DMS53 (cell line): ENCODE measurements at regions not wholly inside any gene's neighbourhood (a gene's known extent, or its start where the extent isn't known, plus 50 kb on each side); places are given as distances from the start of the nearest gene placed in this dataset.
"Not testable (repeated sequence)": the region's sequence is repeated elsewhere in the genome, so short reads cannot be mapped to it uniquely, and the experiment has no call there.

Experiments used
- DNase-seq: peaks from one replicate; lab custom pipeline; 2025; lab: John Stamatoyannopoulos, UW

DNA sequence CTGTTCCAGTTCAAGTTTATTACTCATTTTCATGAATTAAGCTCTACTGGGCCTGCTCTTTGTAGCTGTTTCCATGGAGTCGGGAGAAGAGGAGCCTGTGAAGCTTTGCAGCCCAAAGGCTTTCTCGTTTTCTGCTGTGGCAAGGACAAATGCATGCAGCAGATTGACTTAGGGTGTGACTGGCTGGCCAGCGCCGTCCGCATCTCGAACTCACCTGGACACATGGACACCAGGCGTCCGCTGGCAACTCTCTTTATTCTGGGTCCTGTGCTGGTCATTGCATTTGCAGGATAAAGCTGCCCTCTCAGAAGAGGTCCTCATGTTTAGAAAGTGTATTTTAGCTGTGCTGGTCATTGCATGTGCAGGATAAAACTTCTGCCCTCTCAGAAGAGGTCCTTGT, 350.4 kb downstream of the TMEM121 start:
- DNase-seq: no peak

DNA sequence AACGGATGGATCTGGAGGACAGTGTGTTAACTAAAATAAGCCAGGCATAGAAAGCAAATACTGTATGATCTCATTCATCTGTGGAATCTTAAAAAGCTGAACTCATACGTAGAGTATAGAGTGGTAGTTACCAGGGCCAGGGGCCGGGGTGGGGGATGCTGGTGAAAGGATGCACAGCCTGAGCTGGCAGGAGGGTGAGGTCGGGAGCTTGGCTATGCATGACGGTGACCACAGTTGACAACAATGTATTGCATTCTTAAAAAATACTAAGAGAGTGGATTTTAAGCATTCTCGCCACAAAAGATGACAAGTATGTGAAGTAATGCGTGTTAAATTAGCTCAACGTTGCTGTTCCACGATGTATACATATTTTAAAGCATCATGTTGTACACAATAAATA, 351.3 kb downstream of the TMEM121 start:
- DNase-seq: no peak

DNA sequence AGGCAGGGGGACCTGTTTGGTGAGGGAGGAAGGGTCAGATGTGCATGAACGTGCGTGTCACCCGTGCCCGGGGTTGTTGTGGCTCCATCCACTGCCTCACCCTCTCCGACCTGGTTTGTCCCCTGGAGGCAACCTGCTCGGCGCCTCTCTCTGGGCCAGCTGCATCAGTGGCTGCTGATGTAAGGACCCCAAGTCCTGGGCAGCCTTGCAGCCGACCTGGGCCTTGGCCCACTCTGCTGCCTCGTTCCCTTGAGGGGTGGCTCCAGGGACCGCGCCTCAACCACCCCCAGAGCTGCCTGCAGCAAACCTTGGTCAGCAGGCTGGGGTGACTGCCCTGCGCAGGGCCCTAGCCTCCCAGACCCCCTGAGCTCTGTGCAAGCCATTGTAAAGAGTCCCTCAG, 351.7 kb downstream of the TMEM121 start:
- no peak for DNase-seq

DNA sequence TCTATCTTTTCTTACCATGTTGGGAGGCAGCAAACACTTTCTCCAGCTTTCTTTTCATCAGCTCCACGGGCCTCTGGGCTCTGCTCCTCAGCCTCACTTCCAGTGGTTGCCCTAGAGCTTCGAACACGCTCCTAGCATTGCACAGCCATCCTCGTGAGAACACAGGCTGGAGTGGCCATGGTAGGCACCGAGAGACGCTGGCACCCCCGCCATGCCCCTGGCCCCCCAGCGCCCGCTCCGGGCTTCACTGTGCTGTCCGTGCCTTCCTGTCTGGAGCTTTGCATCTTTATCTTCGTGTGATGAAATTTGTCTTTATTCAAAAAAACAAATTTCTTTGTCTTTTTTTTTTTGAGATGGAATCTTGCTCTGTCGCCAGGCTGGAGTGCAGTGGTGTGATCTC, 352.2 kb downstream of the TMEM121 start:
- DNase-seq: no peak

DNA sequence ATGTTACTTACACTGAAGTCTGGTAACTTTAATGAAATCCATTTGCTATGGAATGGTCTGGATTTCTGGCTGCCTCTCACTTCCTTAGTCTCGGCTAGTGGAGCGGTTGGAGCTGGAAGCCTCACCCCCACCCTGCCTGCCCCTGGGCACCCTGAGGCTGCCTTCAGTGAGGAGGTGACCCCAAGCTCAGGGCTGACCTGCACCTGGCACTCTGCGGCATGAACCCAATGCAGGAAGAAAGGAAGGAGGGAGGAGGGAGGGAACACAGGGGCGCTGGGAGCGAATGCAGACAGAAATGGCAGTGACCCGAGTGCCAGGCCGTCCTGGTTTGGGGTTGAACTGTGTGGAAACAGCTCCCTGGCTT, 353.1 kb downstream of the TMEM121 start:
- no peak for DNase-seq

DNA sequence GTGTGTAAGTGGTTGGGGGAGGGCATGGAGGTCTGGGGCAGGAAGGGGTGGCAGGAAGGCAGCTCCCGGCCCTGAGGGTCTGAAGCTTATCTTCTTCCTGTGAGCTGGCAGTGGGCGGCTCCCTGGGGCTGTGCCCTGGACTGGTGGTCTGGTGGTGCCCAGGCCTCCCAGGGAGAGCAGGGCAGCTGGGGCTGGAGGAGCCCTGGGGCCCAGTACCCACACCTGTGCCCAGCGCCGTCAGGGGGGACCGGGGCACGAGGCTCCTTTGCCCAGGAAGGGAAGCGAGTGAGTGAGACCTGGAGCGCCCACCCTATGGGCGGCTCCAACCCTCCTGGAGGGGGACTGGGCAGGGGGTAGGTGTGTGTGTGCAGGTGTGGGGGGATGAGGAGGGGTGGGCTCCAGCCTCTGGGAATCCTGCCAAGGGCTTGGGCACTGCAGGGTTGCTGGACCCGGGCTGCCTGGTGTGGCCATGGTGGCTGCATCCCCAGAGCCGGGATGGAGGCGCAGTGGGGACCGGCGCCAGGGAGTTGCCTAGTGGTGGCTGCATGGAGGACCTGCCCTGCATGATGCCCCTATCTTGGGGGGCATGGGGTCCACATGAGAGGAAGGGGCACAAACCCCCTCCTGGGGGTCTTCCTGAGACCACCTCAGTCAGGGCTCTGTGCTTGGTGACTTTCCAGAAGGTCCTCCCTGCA, 353.6 kb downstream of the TMEM121 start:
- no peak for DNase-seq

DNA sequence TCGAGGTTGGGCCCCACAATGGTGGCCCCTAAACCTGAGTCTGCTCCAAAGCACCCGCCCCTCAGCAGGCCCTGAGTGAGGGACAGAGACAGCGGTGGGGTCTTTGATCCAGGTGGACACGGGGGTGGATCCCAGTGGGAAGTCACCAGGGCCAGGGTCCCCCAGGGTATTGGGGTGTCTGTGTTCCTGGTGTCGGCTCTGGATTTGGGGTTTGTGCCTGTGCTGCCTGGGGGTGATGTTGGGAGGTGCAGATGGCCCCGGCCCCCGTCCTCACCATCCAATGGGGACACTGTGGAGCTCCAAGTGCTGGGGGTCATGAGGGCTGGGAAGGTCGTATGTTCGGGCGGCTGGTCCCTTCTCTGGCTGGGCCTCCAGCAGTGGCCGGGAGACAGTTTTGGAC, 354.2 kb downstream of the TMEM121 start:
- no peak for DNase-seq

DNA sequence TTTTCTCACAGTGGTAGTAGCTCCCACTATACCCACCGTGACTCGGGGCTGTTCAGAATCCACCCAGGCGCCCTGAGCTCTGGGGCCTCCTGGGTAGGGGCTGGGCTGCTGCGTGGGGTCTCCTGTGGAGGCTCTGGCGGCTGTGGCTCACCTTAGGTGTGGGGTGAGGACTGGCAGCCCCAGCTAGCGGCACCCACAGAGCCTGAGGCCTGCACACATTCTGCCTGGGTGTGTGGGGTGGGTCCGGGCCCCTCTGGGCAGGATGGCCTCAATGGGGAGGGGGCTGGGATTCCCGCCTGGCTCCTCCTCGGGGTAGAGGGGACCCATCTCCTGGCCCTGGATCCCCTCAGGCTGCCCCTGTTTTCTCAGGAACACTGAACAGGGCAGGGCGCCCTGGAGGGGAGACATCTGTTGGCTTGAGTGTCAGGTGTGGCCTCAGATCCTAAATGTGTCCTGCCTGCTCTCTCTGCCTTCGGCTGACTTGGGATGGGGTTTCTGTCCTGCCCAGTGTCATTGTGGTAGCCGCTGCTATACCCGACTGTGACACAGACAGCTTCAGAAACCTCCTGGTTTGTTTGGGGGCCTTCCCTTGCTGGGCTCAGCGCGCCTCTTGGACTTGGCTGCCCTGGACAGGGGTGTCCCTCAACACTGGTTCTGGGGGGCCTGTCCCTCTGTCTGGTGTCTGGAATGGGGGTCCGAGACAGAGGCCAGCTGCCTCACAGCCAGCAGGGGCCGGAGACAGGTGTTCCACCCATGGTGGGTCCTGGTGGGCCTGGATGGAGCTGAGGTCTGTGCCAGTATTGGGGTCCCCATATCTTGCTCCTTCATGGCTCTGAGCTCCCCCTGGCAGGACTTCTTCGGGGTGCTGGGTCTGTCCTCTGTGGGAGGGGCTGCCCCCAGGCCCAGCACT, 354.9 kb downstream of the TMEM121 start:
- no peak for DNase-seq

DNA sequence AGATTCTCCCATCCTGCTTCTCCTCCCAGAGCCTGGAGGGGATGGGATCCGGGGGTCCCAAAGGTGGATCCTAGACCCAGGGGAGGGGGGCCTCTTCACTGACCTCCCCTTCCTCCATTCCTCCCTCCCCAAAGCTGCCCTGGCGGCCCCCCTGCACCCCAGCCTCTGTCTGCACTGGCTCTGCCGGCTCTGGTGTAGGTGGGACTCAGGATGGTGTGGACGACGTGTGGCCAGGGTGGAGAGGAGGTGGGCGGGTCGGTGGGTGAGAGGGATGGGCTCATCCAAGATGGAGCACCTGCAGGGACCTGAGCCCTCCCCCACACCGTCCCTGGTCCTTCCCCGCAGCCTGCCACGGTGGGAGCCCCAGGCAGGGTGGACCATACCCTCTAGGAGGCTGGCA, 355.6 kb downstream of the TMEM121 start:
- not testable (repeated sequence) for DNase-seq

DNA sequence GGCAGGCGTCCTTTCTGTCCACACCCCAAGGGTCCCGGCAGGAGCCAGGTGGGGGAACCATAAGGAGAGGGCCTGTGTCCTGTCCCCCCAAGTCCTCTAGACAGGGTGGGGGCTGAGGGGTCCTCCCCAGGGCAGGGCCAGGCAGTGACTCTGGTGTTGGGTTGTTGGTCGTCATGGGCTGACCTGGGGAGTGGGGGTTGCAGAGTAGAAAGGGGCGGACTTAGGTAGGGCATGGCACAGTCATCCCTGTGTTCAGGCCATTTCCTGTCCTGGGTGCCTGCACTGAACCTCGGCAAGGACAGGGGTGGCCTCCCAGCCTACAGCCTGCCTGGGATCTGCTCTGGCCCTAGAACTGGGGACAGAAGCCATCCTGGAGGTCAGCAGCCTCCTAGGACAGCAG, 356.2 kb downstream of the TMEM121 start:
- DNase-seq: no peak

DNA sequence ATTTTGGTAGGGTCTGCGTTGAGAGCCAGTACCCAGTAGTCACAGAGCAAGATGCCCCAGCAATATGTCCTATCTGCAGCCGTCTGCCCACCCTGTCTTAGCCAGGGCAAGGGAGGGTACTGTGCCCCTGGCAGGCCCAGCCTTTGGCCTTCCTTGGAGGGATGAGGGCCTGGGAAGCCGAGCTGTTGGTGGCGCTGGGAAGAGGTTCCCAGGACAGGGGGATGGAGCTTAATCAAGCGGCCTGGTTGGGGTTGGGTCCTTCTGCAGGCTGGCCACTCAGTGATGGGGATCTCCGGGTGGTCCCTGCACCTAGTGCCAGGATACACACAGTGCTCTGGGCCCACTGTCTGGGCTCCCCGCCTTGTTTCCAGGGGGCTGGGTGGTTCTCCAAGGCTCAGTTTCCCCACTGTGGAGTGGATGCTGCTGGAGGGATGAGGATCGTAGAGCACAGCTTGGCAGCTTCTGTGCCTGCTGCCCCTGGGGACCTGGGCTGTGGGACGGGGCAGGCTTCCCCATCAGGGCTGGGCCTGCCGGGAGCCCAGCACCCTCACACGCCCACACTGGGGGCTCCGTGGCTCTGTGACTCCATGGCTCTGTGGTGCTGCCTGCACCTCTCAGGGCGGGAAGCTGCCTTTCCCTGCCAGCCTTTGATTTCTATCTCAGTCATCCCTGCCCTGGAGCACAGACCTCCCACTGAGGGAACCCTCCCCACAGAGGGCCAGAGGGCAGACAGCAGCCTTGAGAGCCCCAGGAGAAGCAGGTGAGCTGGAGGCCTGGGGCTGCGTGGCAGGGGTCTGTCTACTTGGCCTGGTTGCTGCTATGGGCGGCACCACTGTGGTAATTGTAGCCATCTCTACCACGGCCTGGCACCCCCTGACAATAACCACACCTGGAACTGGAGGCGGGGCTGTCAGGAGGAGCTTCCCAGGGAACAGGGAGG, 357.0 kb downstream of the TMEM121 start:
- DNase-seq: no peak

DNA sequence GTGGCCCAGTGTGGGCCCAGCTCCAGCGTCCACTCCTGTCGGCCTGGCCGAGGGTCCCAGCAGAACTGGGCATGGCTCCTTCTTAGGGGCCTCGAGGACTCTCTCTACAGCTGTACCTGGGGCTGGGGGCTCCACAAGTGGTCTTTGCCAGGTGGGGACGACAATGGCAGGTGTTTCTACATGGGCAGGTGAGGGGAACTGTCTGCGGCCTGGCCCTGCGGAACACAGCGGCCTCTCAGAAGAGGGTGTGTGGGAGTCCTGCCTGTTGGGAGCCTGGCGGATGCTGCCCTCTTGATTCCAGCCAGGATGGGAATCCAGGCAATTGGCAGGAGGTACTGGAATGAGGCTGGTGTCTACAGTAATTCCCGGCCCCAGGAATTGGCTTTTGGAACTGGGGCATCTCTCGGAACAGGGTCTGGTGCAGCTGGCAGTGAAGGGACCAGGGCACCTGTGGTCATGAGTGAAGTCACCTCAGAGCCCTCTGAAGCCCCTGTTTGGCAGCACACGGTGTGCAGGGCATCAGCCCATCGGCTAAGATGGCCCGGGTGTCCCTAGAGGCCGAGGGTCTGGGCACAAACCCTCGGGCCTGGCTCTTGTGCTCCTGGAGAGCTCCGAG, 357.9 kb downstream of the TMEM121 start:
- DNase-seq: not testable (repeated sequence)

DNA sequence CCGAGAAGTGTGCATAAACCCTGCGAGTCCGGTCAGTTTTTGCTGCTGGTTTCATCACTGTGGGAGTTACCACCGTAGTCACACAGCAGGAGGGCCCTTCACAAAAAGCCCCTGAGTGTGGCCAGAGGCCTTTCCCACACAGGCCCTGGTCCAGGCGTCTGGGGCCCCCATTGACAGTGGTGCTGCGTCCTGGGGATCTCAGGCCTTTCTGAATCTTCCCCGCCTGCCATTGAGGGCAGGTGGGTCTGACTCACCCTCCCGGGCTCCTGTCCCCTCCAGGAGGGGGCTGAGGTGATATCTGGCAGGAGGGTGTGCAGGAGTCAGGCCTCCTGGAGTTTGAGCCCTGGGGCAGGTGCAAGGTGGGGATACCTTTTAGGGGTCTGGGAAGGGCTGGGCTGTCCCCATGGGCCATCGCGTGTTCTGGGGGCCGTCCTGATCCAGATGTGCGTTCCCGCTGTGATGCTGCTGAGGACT, 358.5 kb downstream of the TMEM121 start:
- no peak for DNase-seq

DNA sequence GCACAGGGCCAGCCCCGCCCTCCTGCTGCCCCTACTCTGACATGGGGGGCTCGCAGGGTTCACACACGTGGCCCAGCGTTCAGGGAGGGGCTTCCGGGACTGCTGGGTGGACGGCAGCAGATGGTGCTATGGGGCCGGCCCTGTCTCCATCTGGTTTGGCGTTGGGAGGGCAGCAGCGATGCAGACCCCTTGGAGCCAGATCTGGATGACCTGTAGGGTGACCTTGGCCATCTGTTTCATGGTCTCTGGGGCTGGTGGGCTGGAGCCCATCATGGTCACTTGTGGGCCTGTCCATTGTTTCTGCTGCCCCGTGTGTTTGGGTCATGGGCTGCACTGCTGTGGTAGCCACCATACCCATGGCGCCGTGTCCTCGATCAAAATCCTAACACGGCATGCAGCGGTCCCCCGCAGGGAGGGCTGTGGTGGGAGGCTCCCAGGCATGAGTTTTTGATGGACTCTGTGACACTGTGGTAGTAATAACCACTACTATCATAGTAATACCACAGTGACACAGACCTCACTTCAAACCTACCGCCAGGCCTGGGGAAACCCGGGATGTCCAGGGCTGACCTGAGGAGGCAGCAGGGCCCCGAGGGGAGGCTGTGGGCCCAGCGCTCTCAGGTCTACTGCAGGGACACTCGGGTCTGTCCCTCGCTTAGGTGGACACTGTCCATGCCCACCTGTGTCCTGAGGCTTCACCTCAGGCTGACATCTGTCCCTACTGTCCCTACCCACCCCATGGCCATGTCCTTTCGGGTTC, 359.4 kb downstream of the TMEM121 start:
- DNase-seq: no peak

DNA sequence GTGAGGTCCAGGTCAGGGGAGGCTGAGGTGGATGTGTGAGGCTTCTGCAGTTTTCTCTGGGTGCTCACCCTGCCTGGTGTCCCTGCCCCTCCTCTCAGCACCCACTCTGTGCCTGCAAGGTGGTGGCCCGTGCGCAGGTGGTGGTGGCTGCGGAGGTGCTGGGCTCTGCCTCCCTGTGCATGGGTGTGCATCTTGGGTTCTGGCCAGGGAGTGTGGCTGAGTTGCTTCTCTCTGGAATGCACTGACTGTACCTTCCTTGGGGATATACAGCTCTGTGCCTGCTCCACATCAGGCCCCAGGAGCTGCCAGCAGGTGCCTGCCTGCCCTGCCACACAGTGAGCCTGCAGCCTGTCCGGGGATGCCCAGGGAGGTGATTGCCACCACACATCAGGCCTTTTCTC, 360.4 kb downstream of the TMEM121 start:
- DNase-seq: not testable (repeated sequence)

DNA sequence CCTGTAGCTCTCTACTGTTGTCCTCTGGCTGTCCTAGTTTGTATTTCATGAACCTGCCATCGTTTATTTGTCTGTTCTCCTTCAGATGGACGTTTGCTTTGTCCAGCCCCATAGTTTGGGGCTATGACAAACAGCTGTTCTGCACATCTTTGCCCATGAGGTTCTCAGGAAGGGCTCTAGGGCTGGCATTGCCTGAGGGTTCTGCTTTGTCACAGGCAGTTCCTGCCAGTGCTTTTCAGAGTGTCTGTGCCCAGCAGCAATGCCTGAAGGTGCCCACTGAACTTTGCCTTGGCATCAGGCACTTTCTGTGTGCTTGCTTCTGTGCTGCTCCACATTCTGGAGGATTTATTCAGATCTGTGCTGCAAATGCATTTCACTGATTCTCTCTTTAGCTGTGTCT, 361.3 kb downstream of the TMEM121 start:
- DNase-seq: no peak

DNA sequence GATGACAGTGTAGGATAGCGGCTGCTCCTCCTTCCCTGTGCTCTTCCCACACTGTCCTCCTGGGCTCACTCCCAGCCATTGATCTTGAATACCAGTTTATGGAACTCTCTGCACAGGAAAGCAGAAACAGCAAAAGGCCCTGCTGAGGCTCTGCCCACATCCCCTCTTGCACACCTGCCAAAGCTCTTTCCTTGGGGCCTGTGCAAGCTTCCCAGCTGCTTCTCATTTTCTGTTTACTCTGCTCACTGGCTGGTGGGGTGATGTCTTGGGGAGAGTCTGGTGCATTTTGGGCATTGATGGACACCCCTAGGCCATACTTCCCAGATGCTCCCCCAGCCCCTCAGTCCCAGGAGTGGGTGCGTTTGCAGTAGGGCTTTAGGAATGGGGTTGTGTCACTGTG, 361.8 kb downstream of the TMEM121 start:
- DNase-seq: no peak

DNA sequence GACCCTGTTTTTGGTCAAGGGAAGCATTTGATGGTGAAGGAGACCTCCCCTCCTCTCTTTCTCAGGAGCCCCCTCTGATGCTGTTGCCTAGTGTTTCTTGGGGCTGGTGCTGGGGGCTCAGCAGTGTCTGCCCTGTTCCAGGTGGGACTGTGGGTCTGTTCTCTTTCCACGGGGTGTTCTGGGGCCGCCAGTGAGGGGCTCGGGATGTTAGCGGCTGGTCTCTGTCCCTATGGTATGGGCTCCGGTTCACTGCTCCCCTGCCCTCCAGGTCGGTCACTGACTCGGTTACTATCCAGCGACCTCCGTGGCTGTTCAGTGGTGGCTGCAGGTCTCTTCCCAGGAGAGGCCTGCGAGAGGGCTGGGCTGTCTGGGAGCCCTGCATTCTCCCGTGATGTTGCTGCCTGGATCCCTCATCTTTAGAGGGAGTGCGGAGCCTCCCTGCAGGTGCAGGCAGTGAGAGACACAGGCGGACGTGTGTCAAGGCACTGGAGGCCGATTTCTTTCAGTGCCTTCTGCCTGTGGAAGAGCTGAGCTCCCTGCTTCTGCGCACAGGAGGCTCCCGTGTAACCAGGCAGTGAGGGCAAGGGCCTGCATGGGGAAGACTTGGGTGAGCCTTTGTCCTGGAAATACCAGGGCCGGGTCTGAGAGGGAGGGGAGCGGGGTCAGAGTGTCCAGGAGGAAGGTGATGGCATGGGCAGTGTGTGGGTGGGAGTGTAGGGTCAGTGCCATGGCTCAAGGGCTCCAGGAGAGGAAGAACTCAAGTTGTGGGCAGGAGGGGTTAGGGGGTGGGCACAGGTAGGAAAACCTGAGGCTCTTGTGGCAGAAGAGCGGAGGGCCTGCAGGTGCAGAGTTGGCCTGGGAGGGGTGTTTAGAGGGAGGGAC, 362.6 kb downstream of the TMEM121 start:
- DNase-seq: no peak

DNA sequence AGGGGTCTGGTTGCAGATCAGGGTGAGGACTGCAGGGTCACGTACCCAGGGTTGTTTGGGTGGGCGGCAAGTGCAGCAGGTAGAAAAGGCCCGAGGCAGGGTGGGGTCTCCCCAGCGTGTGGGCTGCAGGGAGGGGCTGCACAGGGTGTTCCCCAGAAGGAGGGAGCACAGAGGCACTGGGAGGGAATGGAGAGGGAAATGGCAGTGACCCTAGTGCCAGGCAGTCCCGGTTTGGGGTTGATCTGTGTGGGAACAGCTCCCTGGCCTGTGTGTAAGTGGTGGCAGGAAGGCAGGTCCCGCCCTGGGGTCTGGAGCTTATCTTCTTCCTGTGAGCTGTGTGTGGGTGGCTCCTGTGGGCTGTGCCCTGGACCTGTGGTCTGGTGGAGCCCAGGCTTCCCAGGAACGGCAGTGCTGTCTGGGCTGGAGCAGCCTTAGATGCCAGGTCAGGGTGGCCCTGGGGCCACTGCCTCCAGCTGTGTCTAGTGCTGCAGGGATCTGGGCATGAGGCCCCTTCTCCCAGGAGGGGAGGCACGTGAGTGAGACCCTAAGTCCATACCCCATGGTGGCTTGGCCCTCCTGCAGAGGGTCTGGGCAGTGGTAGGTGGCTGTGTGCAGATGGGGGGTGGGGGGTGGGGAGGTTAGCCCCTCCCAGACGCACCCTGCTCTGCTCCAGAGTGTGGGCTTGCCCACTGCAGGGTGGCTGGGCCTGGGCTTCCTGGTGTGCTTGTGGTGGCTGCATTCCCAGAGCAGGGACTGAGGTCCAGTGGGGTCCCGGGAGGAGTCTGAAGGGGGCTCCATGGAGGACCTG, 363.5 kb downstream of the TMEM121 start:
- DNase-seq: no peak
